ENCODE measurements at regions not wholly inside any gene's neighbourhood (a gene's known extent, or its start where the extent isn't known, plus 50 kb on each side); places are given as distances from the start of the nearest gene placed in this dataset.

GRCh38 chr2:150417278-150417677, 70.2 kb downstream of the RND3 start:
- no peak for DNase-seq
- intact Hi-C loops (cut with DNase I; ENCODE audit: low total_unique reads), result no loop called here
- Histone ChIP-seq H3K4me1 (no peaks in the 10 kb centered on the region), H3K27me3 (no peaks in the 10 kb centered on the region), H3K36me3 (no peaks in the 10 kb centered on the region), H3K9me3 (no peaks in the 10 kb centered on the region), H3K27ac (no peak overlapping the region), H3K4me3 (no peak overlapping the region)
- WGBS, 5 donors, result 88 to 95% (median 92%) methylated on average over 3 of the region's 3 CpGs
- TF ChIP-seq EP300 (IDR thresholded peaks at IDR 0.05) (no peak), POLR2AphosphoS5 (IDR thresholded peaks at IDR 0.05) (no peak), POLR2A (IDR thresholded peaks at IDR 0.05) (no peak)
- TF ChIP-seq, protein P1, sequence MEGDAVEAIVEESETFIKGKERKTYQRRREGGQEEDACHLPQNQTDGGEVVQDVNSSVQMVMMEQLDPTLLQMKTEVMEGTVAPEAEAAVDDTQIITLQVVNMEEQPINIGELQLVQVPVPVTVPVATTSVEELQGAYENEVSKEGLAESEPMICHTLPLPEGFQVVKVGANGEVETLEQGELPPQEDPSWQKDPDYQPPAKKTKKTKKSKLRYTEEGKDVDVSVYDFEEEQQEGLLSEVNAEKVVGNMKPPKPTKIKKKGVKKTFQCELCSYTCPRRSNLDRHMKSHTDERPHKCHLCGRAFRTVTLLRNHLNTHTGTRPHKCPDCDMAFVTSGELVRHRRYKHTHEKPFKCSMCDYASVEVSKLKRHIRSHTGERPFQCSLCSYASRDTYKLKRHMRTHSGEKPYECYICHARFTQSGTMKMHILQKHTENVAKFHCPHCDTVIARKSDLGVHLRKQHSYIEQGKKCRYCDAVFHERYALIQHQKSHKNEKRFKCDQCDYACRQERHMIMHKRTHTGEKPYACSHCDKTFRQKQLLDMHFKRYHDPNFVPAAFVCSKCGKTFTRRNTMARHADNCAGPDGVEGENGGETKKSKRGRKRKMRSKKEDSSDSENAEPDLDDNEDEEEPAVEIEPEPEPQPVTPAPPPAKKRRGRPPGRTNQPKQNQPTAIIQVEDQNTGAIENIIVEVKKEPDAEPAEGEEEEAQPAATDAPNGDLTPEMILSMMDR (IDR thresholded peaks at IDR 0.05), result no peak

- H3K27ac ChIP-seq, result no peak overlapping the region
- no peaks in the 10 kb centered on the region for H3K36me3 ChIP-seq
- no peak for DNase-seq
- intact Hi-C loops (cut with DNase I; ENCODE audit: low total_unique reads), result no loop called here
- H3K4me3 ChIP-seq, result no peak overlapping the region
- H3K9me3 ChIP-seq, result no peaks in the 10 kb centered on the region
- no peaks in the 10 kb centered on the region for H3K4me1 ChIP-seq
- TF ChIP-seq, protein P1 (IDR thresholded peaks at IDR 0.05), result no peak
- no peak for TF ChIP-seq POLR2A (IDR thresholded peaks at IDR 0.05)
- no peaks in the 10 kb centered on the region for H3K27me3 ChIP-seq
These were observed 72.4 kb downstream of the RND3 start for GRCh38 chr2:150415022-150415421.

GRCh38 chr2:150413910-150414309, 73.6 kb downstream of the RND3 start:
- DNase-seq, result no peak
- Histone ChIP-seq H3K4me3 (no peak overlapping the region), H3K27me3 (no peaks in the 10 kb centered on the region), H3K4me1 (no peaks in the 10 kb centered on the region), H3K9me3 (no peaks in the 10 kb centered on the region), H3K36me3 (no peaks in the 10 kb centered on the region), H3K27ac (no peak overlapping the region)
- 51 to 81% (median 68%) methylated on average over 2 of the region's 2 CpGs for WGBS, 5 donors
- TF ChIP-seq EP300 (IDR thresholded peaks at IDR 0.05) (no peak), POLR2A (IDR thresholded peaks at IDR 0.05) (no peak), POLR2AphosphoS5 (IDR thresholded peaks at IDR 0.05) (no peak)
- TF ChIP-seq, protein P1 (IDR thresholded peaks at IDR 0.05), result no peak
- intact Hi-C loops (cut with DNase I; ENCODE audit: low total_unique reads), result no loop called here

DNA sequence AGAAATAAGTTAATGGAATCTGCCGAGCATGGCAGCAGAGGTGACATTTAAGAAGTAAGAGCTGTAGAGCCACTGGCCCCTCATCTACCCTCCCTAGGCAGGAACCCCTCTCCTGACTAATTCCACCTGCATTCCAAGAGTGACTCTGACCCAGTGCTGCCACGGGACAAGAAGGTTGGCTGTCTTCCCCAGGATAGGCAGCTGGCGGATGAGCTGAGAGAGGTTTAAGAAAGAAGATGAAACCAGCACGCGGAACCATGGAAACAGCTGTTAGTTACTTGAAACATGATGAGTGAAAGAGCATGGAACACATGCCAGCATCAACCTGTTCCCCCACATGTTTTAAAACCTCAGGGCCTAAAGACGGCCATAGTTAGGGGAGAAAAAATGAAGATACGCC, 74.1 kb downstream of the RND3 start:
- H3K27ac ChIP-seq, result no peak overlapping the region
- no peaks in the 10 kb centered on the region for H3K36me3 ChIP-seq
- H3K4me3 ChIP-seq, result no peak overlapping the region
- H3K27me3 ChIP-seq, result no peaks in the 10 kb centered on the region
- TF ChIP-seq POLR2A (IDR thresholded peaks at IDR 0.05), result no peak
- TF ChIP-seq POLR2AphosphoS5 (IDR thresholded peaks at IDR 0.05), result no peak
- TF ChIP-seq, protein P1 (IDR thresholded peaks at IDR 0.05), result no peak
- TF ChIP-seq EP300 (IDR thresholded peaks at IDR 0.05), result no peak
- intact Hi-C loops (cut with DNase I; ENCODE audit: low total_unique reads), result no loop called here
- no peak for DNase-seq
- WGBS, 5 donors, result 94 to 97% (median 95%) methylated on average over 7 of the region's 7 CpGs
- H3K9me3 ChIP-seq, result no peaks in the 10 kb centered on the region
- H3K4me1 ChIP-seq, result no peaks in the 10 kb centered on the region

GRCh38 chr2:150410809-150411208, 76.7 kb downstream of the RND3 start:
- intact Hi-C loops (cut with DNase I; ENCODE audit: low total_unique reads), result no loop called here
- TF ChIP-seq EP300 (IDR thresholded peaks at IDR 0.05), result no peak
- no peak for TF ChIP-seq POLR2A (IDR thresholded peaks at IDR 0.05)
- TF ChIP-seq, protein P1 (IDR thresholded peaks at IDR 0.05), result no peak
- TF ChIP-seq POLR2AphosphoS5 (IDR thresholded peaks at IDR 0.05), result no peak
- no peak overlapping the region for H3K27ac ChIP-seq
- no peaks in the 10 kb centered on the region for H3K9me3 ChIP-seq
- no peaks in the 10 kb centered on the region for H3K36me3 ChIP-seq
- 89 to 94% (median 93%) methylated on average over 3 of the region's 3 CpGs for WGBS, 5 donors
- H3K4me1 ChIP-seq, result no peaks in the 10 kb centered on the region
- H3K27me3 ChIP-seq, result no peaks in the 10 kb centered on the region
- no peak overlapping the region for H3K4me3 ChIP-seq
- no peak for DNase-seq

All from stomach (tissue), 8 donors.